WTC11 (cell line): ENCODE measurements at regions not wholly inside any gene's neighbourhood (a gene's known extent, or its start where the extent isn't known, plus 50 kb on each side); places are given as distances from the start of the nearest gene placed in this dataset.

Experiments used
- ATAC-seq: fragments of 200-7000 bp; cut with Tn5 transposase; 2 replicates; pipeline ENCODE4 v1.10.0; 2021; ENCODE audit warnings: mild to moderate bottlenecking, moderate library complexity
- CTCF ChIA-PET: fragments of 300-600 bp; sonication (Branson Sonifier 250); formaldehyde crosslinking; loops from one replicate; lab custom pipeline; 2021; ENCODE audit warnings: antibody characterized with exemption; lab: Charles Lee
- POLR2A ChIA-PET: fragments of 350-600 bp; sonication (Branson Sonifier 250); formaldehyde crosslinking; loops from one replicate; lab custom pipeline; 2021; ENCODE audit warnings: antibody characterized with exemption; lab: Charles Lee
- DNase-seq: peaks from one replicate; pipeline ENCODE4 v3.0.0; 2021; ENCODE audit warnings: low spot score
- H3K27ac Mint-ChIP-seq: 2 replicates; pipeline ENCODE4 v1.8.0; 2021; ENCODE audit warnings: mixed read lengths
- H3K27me3 Mint-ChIP-seq: 2 replicates; pipeline ENCODE4 v1.8.0; 2021; ENCODE audit warnings: low read depth, mild to moderate bottlenecking, moderate library complexity, mixed read lengths
- H3K36me3 Mint-ChIP-seq: 2 replicates; pipeline ENCODE4 v1.8.0; 2021; ENCODE audit warnings: mixed read lengths
- H3K4me1 Mint-ChIP-seq: 2 replicates; pipeline ENCODE4 v1.8.0; 2022; ENCODE audit warnings: mixed read lengths
- H3K4me3 Mint-ChIP-seq: 2 replicates; pipeline ENCODE4 v1.8.0; 2021; ENCODE audit warnings: mild to moderate bottlenecking, moderate library complexity, mixed read lengths
- H3K9me3 Mint-ChIP-seq: 2 replicates; pipeline ENCODE4 v1.8.0; 2021; ENCODE audit warnings: mixed read lengths
- ELF4 ChIP-seq: sonication (generic); formaldehyde crosslinking; IDR thresholded peaks from 2 replicates; pipeline ENCODE4 v1.8.1; 2022; ENCODE audit warnings: low read depth, mild to moderate bottlenecking, moderate library complexity, missing genetic modification reagents
- EMX1 ChIP-seq: fragments of 250-450 bp; sonication (Bioruptor Pico); IDR thresholded peaks from 2 replicates; pipeline ENCODE4 v1.8.0; 2021; ENCODE audit warnings: mild to moderate bottlenecking
- FOXP1 ChIP-seq: sonication (generic); formaldehyde crosslinking; IDR thresholded peaks from 2 replicates; pipeline ENCODE4 v1.8.0; 2022; ENCODE audit warnings: missing genetic modification reagents, mild to moderate bottlenecking, moderate library complexity, borderline replicate concordance
- MXD4 ChIP-seq: fragments of 250-450 bp; sonication (Bioruptor Pico); IDR thresholded peaks from 2 replicates; pipeline ENCODE4 v1.8.0; 2021; ENCODE audit warnings: mild to moderate bottlenecking, moderate library complexity, borderline replicate concordance
- NR1H2 ChIP-seq: sonication (generic); formaldehyde crosslinking; IDR thresholded peaks from 2 replicates; pipeline ENCODE4 v1.9.0; 2021; ENCODE audit warnings: mild to moderate bottlenecking, moderate library complexity, missing genetic modification reagents
- NR2C2 ChIP-seq: sonication (generic); formaldehyde crosslinking; IDR thresholded peaks from 2 replicates; pipeline ENCODE4 v1.8.0; 2022; ENCODE audit warnings: mild to moderate bottlenecking, missing genetic modification reagents
- PRRX2 ChIP-seq: fragments of 250-450 bp; sonication (Bioruptor Pico); IDR thresholded peaks from 2 replicates; pipeline ENCODE4 v1.8.0; 2021; ENCODE audit warnings: mild to moderate bottlenecking
- SP1 ChIP-seq: sonication (generic); formaldehyde crosslinking; conservative IDR thresholded peaks from 2 replicates; pipeline ENCODE4 v1.8.1; 2022; ENCODE audit warnings: missing genetic modification reagents
- TEAD1 ChIP-seq: sonication (generic); formaldehyde crosslinking; IDR thresholded peaks from 2 replicates; pipeline ENCODE4 v1.8.0; 2022; ENCODE audit warnings: mild to moderate bottlenecking, missing genetic modification reagents
- ZNF138 ChIP-seq: sonication (generic); formaldehyde crosslinking; conservative IDR thresholded peaks from 2 replicates; pipeline ENCODE4 v1.8.1; 2022; ENCODE audit warnings: mild to moderate bottlenecking, moderate library complexity, missing genetic modification reagents
- ZNF232 ChIP-seq: sonication (generic); formaldehyde crosslinking; IDR thresholded peaks from 2 replicates; pipeline ENCODE4 v1.8.0; 2022; ENCODE audit warnings: mild to moderate bottlenecking, missing genetic modification reagents
- ZNF671 ChIP-seq: fragments of 250-450 bp; sonication (Bioruptor Pico); IDR thresholded peaks from 2 replicates; pipeline ENCODE4 v1.8.0; 2021; ENCODE audit warnings: mild to moderate bottlenecking
- TF ChIP-seq, protein P1 (sequence below): fragments of 250-450 bp; sonication (Bioruptor Pico); IDR thresholded peaks from 2 replicates; pipeline ENCODE4 v1.9.0; 2021; ENCODE audit warnings: moderate library complexity, mild to moderate bottlenecking, inconsistent platforms, borderline replicate concordance
- TF ChIP-seq, protein P2 (sequence below): sonication (generic); formaldehyde crosslinking; IDR thresholded peaks from 2 replicates; pipeline ENCODE4 v1.8.1; 2022; ENCODE audit warnings: mild to moderate bottlenecking, moderate library complexity, missing genetic modification reagents
- TF ChIP-seq, protein P3 (sequence below): sonication (generic); formaldehyde crosslinking; IDR thresholded peaks from 2 replicates; pipeline ENCODE4 v1.8.0; 2022; ENCODE audit warnings: mild to moderate bottlenecking, missing genetic modification reagents
- TF ChIP-seq, protein P4 (sequence below): sonication (generic); formaldehyde crosslinking; IDR thresholded peaks from 2 replicates; pipeline ENCODE4 v1.8.0; 2023; ENCODE audit warnings: mild to moderate bottlenecking, missing genetic modification reagents
- TF ChIP-seq, protein P5 (sequence below): fragments of 250-450 bp; sonication (Bioruptor Pico); conservative IDR thresholded peaks from 2 replicates; pipeline ENCODE4 v1.9.0; 2021; ENCODE audit warnings: mild to moderate bottlenecking
- TF ChIP-seq, protein P6 (sequence below): sonication (generic); formaldehyde crosslinking; IDR thresholded peaks from 2 replicates; pipeline ENCODE4 v1.8.0; 2022; ENCODE audit warnings: mild to moderate bottlenecking, missing genetic modification reagents
- TF ChIP-seq, protein P7 (sequence below): sonication (generic); formaldehyde crosslinking; IDR thresholded peaks from 2 replicates; pipeline ENCODE4 v1.8.1; 2022; ENCODE audit warnings: missing genetic modification reagents, borderline replicate concordance
- TF ChIP-seq, protein P8 (sequence below): sonication (generic); formaldehyde crosslinking; IDR thresholded peaks from 2 replicates; pipeline ENCODE4 v1.8.1; 2022; ENCODE audit warnings: mild to moderate bottlenecking, missing genetic modification reagents, moderate library complexity, borderline replicate concordance

DNA sequence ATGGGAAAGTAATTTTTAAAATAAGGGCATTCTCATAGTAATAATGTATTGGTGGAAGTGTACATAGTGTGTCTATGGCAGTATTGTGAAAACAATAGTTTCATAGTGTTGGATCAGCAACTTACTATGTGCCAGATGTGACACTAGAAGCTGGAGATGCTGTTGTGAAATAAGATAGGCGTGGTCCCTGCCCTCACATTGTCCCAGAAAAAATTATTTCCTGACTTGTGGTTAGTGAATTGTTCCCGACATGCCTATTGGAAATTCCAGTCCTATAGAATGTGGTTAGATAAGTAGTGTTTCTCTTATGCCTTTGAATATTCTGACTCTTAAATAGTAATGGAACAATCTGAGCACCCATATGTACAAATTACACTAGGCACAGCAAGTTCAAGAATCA is 55.3 kb upstream of the MTAP start:
- no peak for TF ChIP-seq TEAD1 (CRISPR knock-in tag)
- no peak for TF ChIP-seq EMX1
- TF ChIP-seq, protein P1, sequence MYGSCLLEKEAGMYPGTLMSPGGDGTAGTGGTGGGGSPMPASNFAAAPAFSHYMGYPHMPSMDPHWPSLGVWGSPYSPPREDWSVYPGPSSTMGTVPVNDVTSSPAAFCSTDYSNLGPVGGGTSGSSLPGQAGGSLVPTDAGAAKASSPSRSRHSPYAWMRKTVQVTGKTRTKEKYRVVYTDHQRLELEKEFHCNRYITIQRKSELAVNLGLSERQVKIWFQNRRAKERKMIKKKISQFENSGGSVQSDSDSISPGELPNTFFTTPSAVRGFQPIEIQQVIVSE (CRISPR knock-in tag): no peak
- TF ChIP-seq, protein P2, sequence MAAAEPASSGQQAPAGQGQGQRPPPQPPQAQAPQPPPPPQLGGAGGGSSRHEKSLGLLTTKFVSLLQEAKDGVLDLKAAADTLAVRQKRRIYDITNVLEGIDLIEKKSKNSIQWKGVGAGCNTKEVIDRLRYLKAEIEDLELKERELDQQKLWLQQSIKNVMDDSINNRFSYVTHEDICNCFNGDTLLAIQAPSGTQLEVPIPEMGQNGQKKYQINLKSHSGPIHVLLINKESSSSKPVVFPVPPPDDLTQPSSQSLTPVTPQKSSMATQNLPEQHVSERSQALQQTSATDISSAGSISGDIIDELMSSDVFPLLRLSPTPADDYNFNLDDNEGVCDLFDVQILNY (CRISPR knock-in tag): no peak
- TF ChIP-seq MXD4 (CRISPR knock-in tag): no peak
- no peak for TF ChIP-seq SP1 (CRISPR knock-in tag)
- no peak for TF ChIP-seq PRRX2
- TF ChIP-seq ELF4: no peak
- TF ChIP-seq, protein P3, sequence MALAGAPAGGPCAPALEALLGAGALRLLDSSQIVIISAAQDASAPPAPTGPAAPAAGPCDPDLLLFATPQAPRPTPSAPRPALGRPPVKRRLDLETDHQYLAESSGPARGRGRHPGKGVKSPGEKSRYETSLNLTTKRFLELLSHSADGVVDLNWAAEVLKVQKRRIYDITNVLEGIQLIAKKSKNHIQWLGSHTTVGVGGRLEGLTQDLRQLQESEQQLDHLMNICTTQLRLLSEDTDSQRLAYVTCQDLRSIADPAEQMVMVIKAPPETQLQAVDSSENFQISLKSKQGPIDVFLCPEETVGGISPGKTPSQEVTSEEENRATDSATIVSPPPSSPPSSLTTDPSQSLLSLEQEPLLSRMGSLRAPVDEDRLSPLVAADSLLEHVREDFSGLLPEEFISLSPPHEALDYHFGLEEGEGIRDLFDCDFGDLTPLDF (CRISPR knock-in tag): no peak
- TF ChIP-seq, all 79 proteins: peak for 0
- H3K4me3 Mint-ChIP-seq: no peak overlapping the region
- ChIA-PET CTCF (no interaction called here), POLR2A (interaction anchor here (0.6 kb wide), 1 partner anchor 16 kb away, joined by 3 read pairs; no protein-coding TSS in a partner anchor)
- no peaks in the 10 kb centered on the region for H3K36me3 Mint-ChIP-seq
- DNase-seq: no peak
- peaks cover 99% of the 10 kb centered on the region for H3K27me3 Mint-ChIP-seq
- ATAC-seq: no peak
- peaks cover 5% of the 10 kb centered on the region; the same call in 1 of the 2 replicates for H3K4me1 Mint-ChIP-seq
- no peak overlapping the region for H3K27ac Mint-ChIP-seq
- H3K9me3 Mint-ChIP-seq: no peaks in the 10 kb centered on the region

DNA sequence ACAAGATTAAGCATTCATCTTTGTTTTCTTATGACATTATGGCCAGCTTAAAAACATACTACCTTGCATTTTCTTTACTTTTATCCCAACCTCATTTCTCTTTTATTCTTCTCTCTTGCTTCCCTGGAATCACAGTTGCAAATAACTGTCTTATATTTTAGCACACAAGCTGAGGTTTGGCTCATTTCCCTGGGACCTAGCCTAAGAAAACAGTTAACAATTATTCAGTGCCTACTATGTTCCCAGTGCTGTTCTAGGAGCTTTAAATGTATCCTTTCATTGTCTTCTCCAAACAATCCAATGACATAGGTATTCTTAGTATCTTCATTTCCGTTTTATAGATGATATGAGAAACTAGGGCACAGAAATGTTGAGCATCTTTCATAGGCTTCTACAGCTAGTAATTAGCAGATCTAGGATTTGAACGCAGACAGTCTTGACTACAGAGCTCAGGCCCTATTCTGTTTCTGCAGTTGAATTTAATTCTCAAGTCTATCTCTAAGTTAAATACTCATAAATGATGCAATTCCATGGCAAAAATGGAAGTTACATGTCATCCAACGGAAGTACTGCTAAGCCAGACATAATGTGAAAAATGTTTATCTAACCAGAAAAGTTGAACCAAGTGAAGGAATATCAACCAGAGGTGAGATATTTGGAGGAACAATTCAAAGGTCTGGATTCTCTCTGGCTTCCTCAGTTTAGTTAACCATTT is 52.3 kb upstream of the MTAP start:
- ATAC-seq (no peak), DNase-seq (no peak)
- peaks cover 7% of the 10 kb centered on the region; the same call in 1 of the 2 replicates for H3K4me1 Mint-ChIP-seq
- H3K9me3 Mint-ChIP-seq: no peaks in the 10 kb centered on the region
- H3K27me3 Mint-ChIP-seq: peaks cover 99% of the 10 kb centered on the region
- ChIA-PET CTCF (interaction anchor here (0.9 kb wide), 1 partner anchor 316 kb away, joined by 3 read pairs; no protein-coding TSS in a partner anchor), POLR2A (no interaction called here)
- H3K27ac Mint-ChIP-seq: no peak overlapping the region
- no peak overlapping the region for H3K4me3 Mint-ChIP-seq
- H3K36me3 Mint-ChIP-seq: no peaks in the 10 kb centered on the region
- TF ChIP-seq, protein P4, sequence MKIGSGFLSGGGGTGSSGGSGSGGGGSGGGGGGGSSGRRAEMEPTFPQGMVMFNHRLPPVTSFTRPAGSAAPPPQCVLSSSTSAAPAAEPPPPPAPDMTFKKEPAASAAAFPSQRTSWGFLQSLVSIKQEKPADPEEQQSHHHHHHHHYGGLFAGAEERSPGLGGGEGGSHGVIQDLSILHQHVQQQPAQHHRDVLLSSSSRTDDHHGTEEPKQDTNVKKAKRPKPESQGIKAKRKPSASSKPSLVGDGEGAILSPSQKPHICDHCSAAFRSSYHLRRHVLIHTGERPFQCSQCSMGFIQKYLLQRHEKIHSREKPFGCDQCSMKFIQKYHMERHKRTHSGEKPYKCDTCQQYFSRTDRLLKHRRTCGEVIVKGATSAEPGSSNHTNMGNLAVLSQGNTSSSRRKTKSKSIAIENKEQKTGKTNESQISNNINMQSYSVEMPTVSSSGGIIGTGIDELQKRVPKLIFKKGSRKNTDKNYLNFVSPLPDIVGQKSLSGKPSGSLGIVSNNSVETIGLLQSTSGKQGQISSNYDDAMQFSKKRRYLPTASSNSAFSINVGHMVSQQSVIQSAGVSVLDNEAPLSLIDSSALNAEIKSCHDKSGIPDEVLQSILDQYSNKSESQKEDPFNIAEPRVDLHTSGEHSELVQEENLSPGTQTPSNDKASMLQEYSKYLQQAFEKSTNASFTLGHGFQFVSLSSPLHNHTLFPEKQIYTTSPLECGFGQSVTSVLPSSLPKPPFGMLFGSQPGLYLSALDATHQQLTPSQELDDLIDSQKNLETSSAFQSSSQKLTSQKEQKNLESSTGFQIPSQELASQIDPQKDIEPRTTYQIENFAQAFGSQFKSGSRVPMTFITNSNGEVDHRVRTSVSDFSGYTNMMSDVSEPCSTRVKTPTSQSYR (CRISPR knock-in tag): no peak
- TF ChIP-seq, protein P3 (CRISPR knock-in tag): no peak
- no peak for TF ChIP-seq ZNF671 (CRISPR knock-in tag)
- TF ChIP-seq FOXP1: no peak
- TF ChIP-seq NR1H2 (CRISPR knock-in tag): no peak
- no peak for TF ChIP-seq SP1 (CRISPR knock-in tag)
- TF ChIP-seq NR2C2: no peak
- no peak for TF ChIP-seq ZNF138 (CRISPR knock-in tag)
- TF ChIP-seq, protein P5, sequence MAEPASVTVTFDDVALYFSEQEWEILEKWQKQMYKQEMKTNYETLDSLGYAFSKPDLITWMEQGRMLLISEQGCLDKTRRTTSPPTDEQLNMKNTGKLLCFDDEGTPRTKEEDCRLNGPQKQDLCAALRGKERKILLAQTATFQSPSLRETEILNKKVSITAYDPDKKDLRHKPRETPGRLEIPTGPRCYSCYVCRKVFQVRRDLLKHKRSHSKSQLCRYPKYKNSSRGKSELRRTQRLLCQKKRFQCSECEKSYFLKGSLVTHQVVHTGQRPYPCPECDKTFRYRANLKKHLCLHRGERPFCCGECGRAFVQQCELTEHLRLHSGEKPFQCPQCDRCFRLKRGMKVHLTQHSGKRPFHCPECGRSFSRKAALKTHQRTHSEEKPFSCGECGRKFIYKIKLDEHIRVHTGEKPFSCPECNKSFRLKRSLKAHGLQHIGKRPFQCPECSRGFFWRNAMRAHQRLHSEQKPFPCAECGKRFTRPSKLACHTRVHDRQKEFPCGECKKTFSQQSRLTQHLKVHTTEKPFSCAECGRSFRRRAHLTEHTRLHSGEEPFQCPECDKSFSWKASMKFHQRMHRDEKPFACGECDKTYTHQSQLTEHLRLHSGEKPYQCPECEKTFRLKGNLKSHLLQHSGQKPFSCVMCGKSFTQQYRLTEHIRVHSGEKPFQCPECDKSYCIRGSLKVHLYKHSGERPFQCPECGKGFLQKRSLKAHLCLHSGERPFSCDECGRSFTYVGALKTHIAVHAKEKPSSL: no peak
- TF ChIP-seq, protein P6, sequence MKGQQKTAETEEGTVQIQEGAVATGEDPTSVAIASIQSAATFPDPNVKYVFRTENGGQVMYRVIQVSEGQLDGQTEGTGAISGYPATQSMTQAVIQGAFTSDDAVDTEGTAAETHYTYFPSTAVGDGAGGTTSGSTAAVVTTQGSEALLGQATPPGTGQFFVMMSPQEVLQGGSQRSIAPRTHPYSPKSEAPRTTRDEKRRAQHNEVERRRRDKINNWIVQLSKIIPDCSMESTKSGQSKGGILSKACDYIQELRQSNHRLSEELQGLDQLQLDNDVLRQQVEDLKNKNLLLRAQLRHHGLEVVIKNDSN (CRISPR knock-in tag): no peak
- TF ChIP-seq, protein P7, sequence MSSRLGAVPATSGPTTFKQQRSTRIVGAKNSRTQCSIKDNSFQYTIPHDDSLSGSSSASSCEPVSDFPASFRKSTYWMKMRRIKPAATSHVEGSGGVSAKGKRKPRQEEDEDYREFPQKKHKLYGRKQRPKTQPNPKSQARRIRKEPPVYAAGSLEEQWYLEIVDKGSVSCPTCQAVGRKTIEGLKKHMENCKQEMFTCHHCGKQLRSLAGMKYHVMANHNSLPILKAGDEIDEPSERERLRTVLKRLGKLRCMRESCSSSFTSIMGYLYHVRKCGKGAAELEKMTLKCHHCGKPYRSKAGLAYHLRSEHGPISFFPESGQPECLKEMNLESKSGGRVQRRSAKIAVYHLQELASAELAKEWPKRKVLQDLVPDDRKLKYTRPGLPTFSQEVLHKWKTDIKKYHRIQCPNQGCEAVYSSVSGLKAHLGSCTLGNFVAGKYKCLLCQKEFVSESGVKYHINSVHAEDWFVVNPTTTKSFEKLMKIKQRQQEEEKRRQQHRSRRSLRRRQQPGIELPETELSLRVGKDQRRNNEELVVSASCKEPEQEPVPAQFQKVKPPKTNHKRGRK (CRISPR knock-in tag): no peak
- TF ChIP-seq, protein P8, sequence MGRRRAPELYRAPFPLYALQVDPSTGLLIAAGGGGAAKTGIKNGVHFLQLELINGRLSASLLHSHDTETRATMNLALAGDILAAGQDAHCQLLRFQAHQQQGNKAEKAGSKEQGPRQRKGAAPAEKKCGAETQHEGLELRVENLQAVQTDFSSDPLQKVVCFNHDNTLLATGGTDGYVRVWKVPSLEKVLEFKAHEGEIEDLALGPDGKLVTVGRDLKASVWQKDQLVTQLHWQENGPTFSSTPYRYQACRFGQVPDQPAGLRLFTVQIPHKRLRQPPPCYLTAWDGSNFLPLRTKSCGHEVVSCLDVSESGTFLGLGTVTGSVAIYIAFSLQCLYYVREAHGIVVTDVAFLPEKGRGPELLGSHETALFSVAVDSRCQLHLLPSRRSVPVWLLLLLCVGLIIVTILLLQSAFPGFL (CRISPR knock-in tag): no peak
- no peak for TF ChIP-seq ZNF232 (CRISPR knock-in tag)
